GM18502 (cell line): ENCODE measurements at regions not wholly inside any gene's neighbourhood (a gene's known extent, or its start where the extent isn't known, plus 50 kb on each side); places are given as distances from the start of the nearest gene placed in this dataset.

ENCODE experiments used
- ATAC-seq: cut with Tn5 transposase; IDR thresholded peaks from one replicate; pipeline ENCODE4 v1.9.1; 2021; ENCODE audit warnings: mild to moderate bottlenecking; ENCODE audit not compliant: unreplicated experiment, poor library complexity

DNA sequence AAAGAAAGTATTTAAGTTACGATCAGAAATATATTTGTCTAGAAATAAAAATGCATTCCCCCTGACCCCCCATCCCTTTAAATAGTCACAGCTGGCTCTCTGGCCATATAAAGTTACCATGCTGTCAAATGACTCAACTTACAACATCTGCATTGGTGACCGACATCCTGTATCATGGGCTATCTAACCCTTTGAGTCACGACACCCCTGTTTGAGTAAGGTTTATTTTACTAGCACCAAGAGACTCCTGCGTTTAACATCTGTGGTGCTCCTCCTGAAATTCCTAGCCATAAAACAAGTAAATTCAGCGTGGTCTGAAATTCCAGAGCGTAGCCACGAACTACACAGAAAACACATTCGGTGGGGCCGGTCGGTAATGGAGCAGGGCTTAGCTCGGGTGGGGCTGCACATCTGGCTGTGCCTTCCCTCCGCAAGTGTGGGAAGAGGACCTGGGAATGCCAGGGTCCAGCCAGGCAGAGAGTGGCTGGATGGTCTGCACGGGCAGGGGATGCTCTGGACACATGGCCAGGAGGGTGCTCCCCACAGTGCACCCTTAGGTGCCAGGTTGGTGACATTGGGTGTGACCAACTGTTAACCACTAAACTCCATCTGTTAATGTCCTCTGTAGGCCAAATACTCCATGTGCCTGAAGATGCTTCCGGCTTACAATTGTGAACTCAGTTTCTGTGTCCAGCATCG is 53.0 kb upstream of the CLDN14 start:
- ATAC-seq = no peak

DNA sequence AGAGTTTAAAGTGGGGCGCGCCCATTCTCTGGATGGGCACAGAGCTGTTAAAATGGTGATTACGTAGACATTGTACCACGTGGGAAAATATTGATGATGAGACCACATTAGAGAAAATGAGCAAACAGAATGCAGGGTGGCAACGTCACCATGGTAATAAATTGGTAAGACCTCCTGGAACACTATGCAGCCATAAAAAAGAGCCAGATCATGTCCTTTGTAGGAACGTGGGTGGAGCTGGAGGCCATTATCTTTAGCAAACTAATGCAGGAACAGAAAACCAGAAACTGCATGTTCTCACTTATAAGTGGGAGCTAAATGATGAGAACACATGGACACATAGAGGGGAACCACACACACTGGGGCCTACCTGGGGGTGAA is 53.5 kb upstream of the CLDN14 start:
- no peak for ATAC-seq

- ATAC-seq = no peak
Measured at GRCh38 chr21:36534656-36535055, 54.7 kb upstream of the CLDN14 start.

GRCh38 chr21:36535618-36536241 is 55.8 kb upstream of the CLDN14 start:
- ATAC-seq = peak; percentile 78

GRCh38 chr21:36538761-36539160 is 58.8 kb upstream of the CLDN14 start:
- no peak for ATAC-seq

GRCh38 chr21:36539434-36540150 is 59.7 kb upstream of the CLDN14 start:
- no peak for ATAC-seq

- ATAC-seq = no peak
Measured at GRCh38 chr21:36540700-36541099, 60.8 kb upstream of the CLDN14 start.

GRCh38 chr21:36541721-36542139 is 61.8 kb upstream of the CLDN14 start:
- ATAC-seq = no peak

DNA sequence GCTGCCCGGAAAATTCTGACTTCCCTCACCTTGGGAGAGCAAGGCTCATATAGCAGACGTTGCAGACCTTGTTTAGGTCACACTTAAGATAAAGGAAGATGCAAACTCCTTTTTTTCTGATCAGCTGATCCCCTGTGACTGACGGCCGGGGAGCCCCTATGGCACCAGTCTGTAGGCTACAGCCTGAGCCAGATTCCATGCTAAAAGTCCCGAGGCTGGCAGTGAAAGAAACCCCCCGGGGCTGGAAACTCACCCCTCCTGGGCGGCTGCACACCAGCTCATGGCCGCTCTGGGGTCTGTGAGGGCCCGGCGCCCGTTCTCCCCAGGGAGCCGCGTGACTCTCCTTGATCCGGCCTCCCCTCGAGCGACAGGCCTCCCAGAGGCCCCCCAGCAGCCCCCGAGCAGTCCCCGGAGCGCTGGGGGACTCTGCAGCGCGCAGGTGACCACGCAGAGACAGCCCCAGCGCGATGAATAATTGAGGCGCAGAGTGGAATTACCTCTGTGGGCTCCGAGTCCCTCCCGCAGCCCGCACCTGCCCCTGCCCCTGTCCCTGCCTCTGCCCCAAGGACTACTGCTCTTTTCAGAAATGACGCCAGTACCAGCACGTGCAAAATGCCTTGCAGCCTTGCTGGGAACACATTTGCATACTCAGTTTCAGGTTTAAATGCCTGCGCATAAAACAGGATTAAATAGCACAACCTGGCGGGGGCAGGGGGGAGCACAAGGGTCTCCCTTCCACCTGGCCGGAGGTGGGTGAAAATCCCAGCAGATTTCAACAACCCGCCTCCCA is 62.6 kb upstream of the CLDN14 start:
- ATAC-seq = peak; percentile 76

GRCh38 chr21:36543924-36544323 is 64.0 kb upstream of the CLDN14 start:
- ATAC-seq = no peak

GRCh38 chr21:36544545-36544944 is 64.6 kb upstream of the CLDN14 start:
- ATAC-seq = no peak

DNA sequence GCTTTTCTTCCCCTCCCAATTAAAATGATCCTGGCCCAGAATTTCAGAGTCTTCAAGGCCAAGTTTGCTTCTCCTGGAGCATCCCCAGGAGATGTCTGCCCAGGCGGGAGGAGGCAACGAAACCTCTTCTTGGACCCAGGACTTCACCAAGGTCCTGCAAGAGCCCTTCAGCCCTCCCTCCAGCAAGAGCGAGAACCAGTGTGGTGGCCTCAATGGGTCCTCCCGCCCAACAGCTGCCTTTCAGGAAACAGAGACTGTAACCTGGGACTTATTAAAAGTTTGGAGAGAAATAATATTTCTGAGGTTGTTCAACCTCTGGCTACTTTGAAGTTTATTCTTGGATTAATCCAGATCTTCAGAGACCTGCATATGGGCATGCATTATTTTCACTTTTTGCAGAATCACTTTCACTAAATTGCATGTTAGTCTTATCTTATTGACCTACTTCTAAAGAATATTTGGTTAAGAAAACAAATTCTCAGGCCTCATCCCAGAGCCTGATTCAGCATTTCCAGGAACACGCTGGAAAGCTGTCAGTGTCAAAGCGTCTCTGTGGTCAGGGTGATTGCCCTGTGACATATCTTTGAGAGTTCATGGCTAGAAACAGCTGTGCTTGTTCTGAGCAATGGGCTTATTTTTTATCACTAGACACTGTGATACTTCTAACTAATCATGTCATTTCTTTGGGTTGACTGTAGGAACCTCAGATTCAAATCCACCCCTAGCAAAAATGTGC is 66.0 kb upstream of the CLDN14 start:
- ATAC-seq = no peak

GRCh38 chr21:36547464-36547863 is 67.5 kb upstream of the CLDN14 start:
- ATAC-seq = no peak

- no peak for ATAC-seq
Measured at GRCh38 chr21:36548866-36549265, 68.9 kb upstream of the CLDN14 start.

- no peak for ATAC-seq
Measured at GRCh38 chr21:36549470-36549869, 69.5 kb upstream of the CLDN14 start.

- no peak for ATAC-seq
Measured at GRCh38 chr21:36550761-36551160, 70.8 kb upstream of the CLDN14 start.

DNA sequence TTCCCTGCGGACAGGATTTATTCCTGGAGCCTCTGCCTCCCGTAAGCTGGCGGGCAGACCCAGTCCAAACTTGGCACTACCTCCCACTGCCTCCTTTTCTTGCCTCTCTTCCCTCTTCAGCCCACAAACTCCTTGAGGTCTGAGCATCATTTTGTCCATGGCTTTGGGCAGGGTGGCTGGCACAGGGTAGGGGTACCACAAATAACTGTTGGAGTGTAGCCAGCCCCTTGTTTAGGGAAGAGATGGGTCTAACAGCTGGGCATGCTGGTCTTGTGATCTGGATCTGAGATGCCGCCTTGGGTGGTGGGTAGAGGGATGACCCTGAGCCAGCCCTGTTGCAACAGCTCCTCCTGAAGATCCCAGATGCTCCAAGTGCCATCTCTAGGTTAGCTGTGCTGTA is 71.4 kb upstream of the CLDN14 start:
- no peak for ATAC-seq

- ATAC-seq = no peak
Measured at GRCh38 chr21:36551731-36552433, 72.0 kb upstream of the CLDN14 start.

GRCh38 chr21:36552434-36552785 is 72.5 kb upstream of the CLDN14 start:
- no peak for ATAC-seq

GRCh38 chr21:36553406-36553805 is 73.5 kb upstream of the CLDN14 start:
- ATAC-seq = no peak
